MM.1S (cell line): ENCODE measurements at regions not wholly inside any gene's neighbourhood (a gene's known extent, or its start where the extent isn't known, plus 50 kb on each side); places are given as distances from the start of the nearest gene placed in this dataset.

Experiments used
- EZH2phosphoT487 ChIP-seq: fragments of 300-600 bp; sonication (generic); IDR thresholded peaks from 2 replicates; pipeline ENCODE4 v1.6.1; 2018; ENCODE audit warnings: antibody characterized with exemption, low read length
- TF ChIP-seq, protein P1 (sequence below): fragments of 300-600 bp; sonication (generic); IDR thresholded peaks from 2 replicates; pipeline ENCODE4 v1.5.1; 2016; ENCODE audit warnings: antibody characterized with exemption, low read length, mixed read lengths

DNA sequence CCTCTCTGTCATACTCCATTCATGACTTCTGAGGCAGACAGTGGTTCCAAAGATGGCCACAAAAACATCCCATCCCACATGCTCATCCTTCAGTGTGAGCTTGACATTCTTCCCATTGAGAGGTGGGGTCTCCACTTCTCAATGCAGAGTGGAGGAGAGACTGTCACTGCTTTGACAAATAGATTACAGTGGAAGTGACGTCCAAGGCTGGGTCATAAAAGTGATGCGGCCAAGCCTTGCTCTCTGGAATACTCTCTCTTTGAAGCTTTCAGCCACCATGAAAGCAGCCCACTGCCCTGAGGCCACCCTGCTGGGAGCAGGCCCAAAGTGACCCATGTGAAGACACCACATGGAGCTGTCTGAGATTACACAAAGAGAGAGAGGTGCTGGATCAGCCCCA lies 59.0 kb upstream of the DNAH5 start:
- TF ChIP-seq, protein P1, sequence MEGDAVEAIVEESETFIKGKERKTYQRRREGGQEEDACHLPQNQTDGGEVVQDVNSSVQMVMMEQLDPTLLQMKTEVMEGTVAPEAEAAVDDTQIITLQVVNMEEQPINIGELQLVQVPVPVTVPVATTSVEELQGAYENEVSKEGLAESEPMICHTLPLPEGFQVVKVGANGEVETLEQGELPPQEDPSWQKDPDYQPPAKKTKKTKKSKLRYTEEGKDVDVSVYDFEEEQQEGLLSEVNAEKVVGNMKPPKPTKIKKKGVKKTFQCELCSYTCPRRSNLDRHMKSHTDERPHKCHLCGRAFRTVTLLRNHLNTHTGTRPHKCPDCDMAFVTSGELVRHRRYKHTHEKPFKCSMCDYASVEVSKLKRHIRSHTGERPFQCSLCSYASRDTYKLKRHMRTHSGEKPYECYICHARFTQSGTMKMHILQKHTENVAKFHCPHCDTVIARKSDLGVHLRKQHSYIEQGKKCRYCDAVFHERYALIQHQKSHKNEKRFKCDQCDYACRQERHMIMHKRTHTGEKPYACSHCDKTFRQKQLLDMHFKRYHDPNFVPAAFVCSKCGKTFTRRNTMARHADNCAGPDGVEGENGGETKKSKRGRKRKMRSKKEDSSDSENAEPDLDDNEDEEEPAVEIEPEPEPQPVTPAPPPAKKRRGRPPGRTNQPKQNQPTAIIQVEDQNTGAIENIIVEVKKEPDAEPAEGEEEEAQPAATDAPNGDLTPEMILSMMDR = no peak
- TF ChIP-seq EZH2phosphoT487 = no peak
